Endothelial cell of umbilical vein (primary cell): ENCODE measurements at regions not wholly inside any gene's neighbourhood (a gene's known extent, or its start where the extent isn't known, plus 50 kb on each side); places are given as distances from the start of the nearest gene placed in this dataset.

ENCODE experiments used
- BruUV-seq: library from RNA; stranded (reverse); fragments of 400-500 nt; replicated peaks from 2 replicates; lab custom pipeline; 2021; lab: Mats Ljungman, UMichigan
- CTCF ChIA-PET: fragments of 300-600, 350-600 bp; sonication (Branson Sonifier 250); formaldehyde crosslinking; loops from one replicate; lab custom pipeline; 2021; ENCODE audit warnings: antibody characterized with exemption, inconsistent platforms; lab: Charles Lee
- POLR2A ChIA-PET: fragments of 300-600, 350-600 bp; sonication (Branson Sonifier 250); formaldehyde crosslinking; loops from one replicate; lab custom pipeline; 2021; ENCODE audit warnings: antibody characterized with exemption, inconsistent platforms; lab: Charles Lee
- DNase-seq: peaks from one replicate; pipeline ENCODE4 v3.0.0-alpha.2; 2011; ENCODE audit warnings: low read depth, low spot score
- FAIRE-seq: peaks from 2 replicates; lab custom pipeline; 2011; peaks lifted over from hg19 to GRCh38; lab: Jason Lieb, UNC
- H2AFZ ChIP-seq: 2 replicates; pipeline ENCODE4 v1.6.0; 2012; ENCODE audit warnings: low read depth, low read length, control low read depth, inconsistent platforms
- H3K27ac ChIP-seq: 2 replicates; pipeline ENCODE4 v1.5.1; 2011; ENCODE audit warnings: low read depth, mild to moderate bottlenecking, control low read depth, low read length, moderate library complexity; ENCODE audit not compliant: insufficient read depth
- H3K27me3 ChIP-seq, 2 experiments: 2 replicates each; pipeline versions ENCODE4 v1.6.0 to v1.6.1; 2011; ENCODE audit warnings: low read length in 2 of 2, mixed read lengths in 1 of 2; ENCODE audit not compliant: control insufficient read depth in 2 of 2, insufficient read depth in 2 of 2
- H3K36me3 ChIP-seq, 2 experiments: 2 replicates in 1 of 2; 3 replicates in 1 of 2; pipeline ENCODE4 v1.5.1; 2011; ENCODE audit warnings: low read length in 2 of 2, mild to moderate bottlenecking in 1 of 2, moderate library complexity in 1 of 2; ENCODE audit not compliant: control insufficient read depth in 2 of 2, insufficient read depth in 2 of 2; ENCODE audit errors: extremely low read depth in 1 of 2
- H3K4me1 ChIP-seq: 3 replicates; pipeline ENCODE4 v1.5.1; 2011; ENCODE audit warnings: mild to moderate bottlenecking, low read length; ENCODE audit not compliant: control insufficient read depth, insufficient read depth; ENCODE audit errors: extremely low read depth
- H3K4me2 ChIP-seq: 2 replicates; pipeline ENCODE4 v1.6.1; 2011; ENCODE audit warnings: low read length, control low read depth, mixed read lengths; ENCODE audit not compliant: insufficient read depth
- H3K4me3 ChIP-seq, 3 experiments: fragments of 200-600 bp in 1 of 3; sonication (generic), shearing (Covaris generic) in 1 of 3; replicated peaks in 1 of 3; 2 replicates each; pipeline ENCODE4 v1.5.1; 2011 to 2016; ENCODE audit warnings: control low read depth in 3 of 3, low read length in 3 of 3, mild to moderate bottlenecking in 2 of 3, inconsistent platforms in 1 of 3, low read depth in 1 of 3, moderate library complexity in 1 of 3; ENCODE audit not compliant: insufficient read depth in 1 of 3
- H3K79me2 ChIP-seq: 2 replicates; pipeline ENCODE4 v1.6.0; 2012; ENCODE audit warnings: low read length, inconsistent platforms; ENCODE audit not compliant: control insufficient read depth, insufficient read depth
- H3K9ac ChIP-seq: replicated peaks from 2 replicates; pipeline ENCODE3; 2011; ENCODE audit warnings: low read length, control low read depth; ENCODE audit not compliant: insufficient read depth; ENCODE audit errors: extremely low read depth
- H3K9me1 ChIP-seq: replicated peaks from 3 replicates; pipeline ENCODE4 v1.6.0; 2011; ENCODE audit warnings: mild to moderate bottlenecking, low read length; ENCODE audit not compliant: control insufficient read depth, insufficient read depth; ENCODE audit errors: extremely low read depth
- H3K9me3 ChIP-seq: replicated peaks from 2 replicates; pipeline ENCODE4 v1.5.1; 2012; ENCODE audit warnings: low read length, inconsistent platforms; ENCODE audit not compliant: control insufficient read depth, insufficient read depth
- H4K20me1 ChIP-seq: replicated peaks from 2 replicates; pipeline ENCODE3; 2011; ENCODE audit warnings: mild to moderate bottlenecking, low read length; ENCODE audit not compliant: control insufficient read depth, insufficient read depth; ENCODE audit errors: extremely low read depth
- FOS ChIP-seq: IDR thresholded peaks from 2 replicates; pipeline ENCODE4 v1.6.1; 2011; ENCODE audit warnings: mild to moderate bottlenecking, low read length, moderate library complexity, borderline replicate concordance; ENCODE audit not compliant: insufficient read depth
- GATA2 ChIP-seq: IDR thresholded peaks from 2 replicates; pipeline ENCODE4 v1.7.0; 2011; ENCODE audit warnings: low read depth, mild to moderate bottlenecking, moderate library complexity, mixed read lengths, low read length; ENCODE audit not compliant: insufficient read length, insufficient read depth
- JUN ChIP-seq: IDR thresholded peaks from 2 replicates; pipeline ENCODE4 v1.6.1; 2011; ENCODE audit warnings: borderline replicate concordance, low read depth; ENCODE audit not compliant: insufficient read length, insufficient read depth
- MAX ChIP-seq: IDR thresholded peaks from 2 replicates; pipeline ENCODE4 v1.6.1; 2011; ENCODE audit not compliant: insufficient read depth, insufficient read length
- MYC ChIP-seq: IDR thresholded peaks from one replicate; pipeline ENCODE4 v1.6.1; 2011; ENCODE audit warnings: mild to moderate bottlenecking, low read depth, low read length
- dilution Hi-C: fragments of 300-500 bp; cut with MboI; formaldehyde crosslinking; loops from one replicate; pipeline ENCODE4 v1.15.0; 2019; ENCODE audit warnings: low sequenced_read_pairs; ENCODE audit not compliant: extremely low pct_ligation_motif_present
- intact Hi-C: fragments of 100-400 bp; cut with micrococcal nuclease; formaldehyde crosslinking; loops from one replicate; pipeline ENCODE4 v1.10.0; 2022

- no peaks in the 10 kb centered on the region for H3K36me3 ChIP-seq
- H4K20me1 ChIP-seq, result no peaks in the 10 kb centered on the region
- no peak overlapping the region for H3K9ac ChIP-seq
- CTCF ChIA-PET, result no interaction called here
- H3K9me3 ChIP-seq, result no peaks in the 10 kb centered on the region
- TF ChIP-seq MYC, result no peak
- no peak for TF ChIP-seq FOS
- no peak for TF ChIP-seq JUN
- no peak for TF ChIP-seq GATA2
- dilution Hi-C loops, result no loop called here
- no peak overlapping the region for H3K4me2 ChIP-seq
- no peaks in the 10 kb centered on the region for H3K79me2 ChIP-seq
- H2AFZ ChIP-seq, result no peak overlapping the region
- intact Hi-C loops, result no loop called here
- DNase-seq (no peak), FAIRE-seq (no peak)
- H3K9me1 ChIP-seq, result no peaks in the 10 kb centered on the region
- no peak overlapping the region for H3K4me3 ChIP-seq
- BruUV-seq, result no TSS peak
- no peaks in the 10 kb centered on the region for H3K4me1 ChIP-seq
- POLR2A ChIA-PET, result no interaction called here
- no peaks in the 10 kb centered on the region for H3K27me3 ChIP-seq
- no peak overlapping the region for H3K27ac ChIP-seq
Measured at GRCh38 chr18:1530650-1531049, 626.0 kb downstream of the ADCYAP1 start.

- no peak overlapping the region for H3K9ac ChIP-seq
- no peaks in the 10 kb centered on the region for H3K36me3 ChIP-seq
- no peaks in the 10 kb centered on the region for H3K79me2 ChIP-seq
- dilution Hi-C loops, result no loop called here
- FAIRE-seq, result no peak
- no peaks in the 10 kb centered on the region for H3K4me1 ChIP-seq
- BruUV-seq, result no TSS peak
- no peaks in the 10 kb centered on the region for H4K20me1 ChIP-seq
- ChIA-PET POLR2A (no interaction called here), CTCF (no interaction called here)
- no peaks in the 10 kb centered on the region for H3K9me1 ChIP-seq
- no peak overlapping the region for H3K4me3 ChIP-seq
- DNase-seq, result no peak
- no peak overlapping the region for H3K4me2 ChIP-seq
- peaks cover 2% of the 10 kb centered on the region for H3K9me3 ChIP-seq
- no peaks in the 10 kb centered on the region for H3K27me3 ChIP-seq
- H3K27ac ChIP-seq, result no peak overlapping the region
- H2AFZ ChIP-seq, result no peak overlapping the region
- TF ChIP-seq GATA2 (no peak), MAX (no peak)
- intact Hi-C loops, result no loop called here
Measured at GRCh38 chr18:1539276-1539675, 634.6 kb downstream of the ADCYAP1 start.
